Panc1 (cell line): ENCODE measurements at regions not wholly inside any gene's neighbourhood (a gene's known extent, or its start where the extent isn't known, plus 50 kb on each side); places are given as distances from the start of the nearest gene placed in this dataset.
A peak's percentile ranks its signal among the peaks of the same experiment; 100 is the strongest.

Experiments used
- ATAC-seq: fragments of 200-7000 bp; cut with Tn5 transposase; 2 replicates; pipeline ENCODE4 v1.9.1; 2020; ENCODE audit warnings: mild to moderate bottlenecking, moderate library complexity
- BruUV-seq: library from RNA; stranded (reverse); fragments of 400-500 nt; replicated peaks from 2 replicates; lab custom pipeline; 2021; lab: Mats Ljungman, UMichigan
- CTCF ChIA-PET: fragments of 300-600 bp; sonication (Branson Sonifier 250); formaldehyde crosslinking; loops from one replicate; lab custom pipeline; 2022; ENCODE audit warnings: antibody characterized with exemption; lab: Charles Lee
- POLR2A ChIA-PET: fragments of 300-600 bp; sonication (Branson Sonifier 250); formaldehyde crosslinking; loops from one replicate; lab custom pipeline; 2022; ENCODE audit warnings: antibody characterized with exemption; lab: Charles Lee
- DNase-seq: peaks from one replicate; pipeline ENCODE4 v3.0.0-alpha.2; 2010; ENCODE audit warnings: low read depth, low spot score
- H3K27ac ChIP-seq: 2 replicates; pipeline ENCODE4 v1.5.1; 2011; ENCODE audit warnings: mild to moderate bottlenecking, low read length, inconsistent platforms
- H3K27me3 ChIP-seq: fragments of 200-500 bp; sonication (Bioruptor generic); 2 replicates; pipeline ENCODE4 v1.6.0; 2014; ENCODE audit warnings: low read length, inconsistent platforms; ENCODE audit not compliant: control insufficient read depth, insufficient read depth
- H3K36me3 ChIP-seq: fragments of 200-500 bp; sonication (Bioruptor generic); 2 replicates; pipeline ENCODE4 v1.5.1; 2014; ENCODE audit warnings: inconsistent platforms, mild to moderate bottlenecking, low read length, moderate library complexity; ENCODE audit not compliant: control insufficient read depth, insufficient read depth
- H3K4me1 ChIP-seq: 2 replicates; pipeline ENCODE4 v1.5.1; 2011; ENCODE audit warnings: inconsistent platforms, mild to moderate bottlenecking, low read length, moderate library complexity; ENCODE audit not compliant: control insufficient read depth, insufficient read depth
- H3K4me3 ChIP-seq, 2 experiments: 2 replicates each; pipeline ENCODE4 v1.5.1; 2011 to 2012; ENCODE audit warnings: low read depth in 2 of 2, low read length in 2 of 2, mild to moderate bottlenecking in 2 of 2, inconsistent platforms in 1 of 2, moderate library complexity in 1 of 2
- H3K9me3 ChIP-seq: fragments of 200-500 bp; sonication (Bioruptor generic); 2 replicates; pipeline ENCODE4 v1.5.1; 2014; ENCODE audit warnings: low read depth, mild to moderate bottlenecking, inconsistent platforms, low read length, moderate library complexity; ENCODE audit not compliant: control insufficient read depth, insufficient read depth
- CTCF ChIP-seq: fragments of 450-650 bp; IDR thresholded peaks from 2 replicates; pipeline ENCODE4 v1.5.1; 2017; ENCODE audit warnings: mild to moderate bottlenecking
- POLR2AphosphoS5 ChIP-seq: IDR thresholded peaks from 2 replicates; pipeline ENCODE4 v1.6.1; 2012; ENCODE audit warnings: mild to moderate bottlenecking, low read depth, low read length, moderate library complexity
- REST ChIP-seq, 2 experiments: IDR thresholded peaks; 2 replicates each; pipeline ENCODE4 v1.6.1; 2011 to 2012; ENCODE audit warnings: low read depth in 2 of 2, control low read depth in 1 of 2, low read length in 1 of 2, mild to moderate bottlenecking in 1 of 2, moderate library complexity in 1 of 2; ENCODE audit not compliant: insufficient read depth in 1 of 2
- SIN3A ChIP-seq: IDR thresholded peaks from 2 replicates; pipeline ENCODE4 v1.6.1; 2012; ENCODE audit warnings: low read depth, mild to moderate bottlenecking, low read length, moderate library complexity, borderline replicate concordance; ENCODE audit not compliant: insufficient read depth
- TCF7L2 ChIP-seq: IDR thresholded peaks from 2 replicates; pipeline ENCODE4 v1.6.1; 2011; ENCODE audit warnings: mild to moderate bottlenecking, low read depth, low read length, inconsistent platforms
- in situ Hi-C: cut with HindIII; loops from 2 replicates; pipeline ENCODE4 v1.10.0; 2016; ENCODE audit warnings: low sequenced_read_pairs, low pct_unique_long_range_greater_than_20kb
- intact Hi-C: fragments of 100-400 bp; cut with micrococcal nuclease; formaldehyde crosslinking; loops from one replicate; pipeline ENCODE4 v1.10.0; 2022; ENCODE audit not compliant: unreplicated experiment

- H3K36me3 ChIP-seq: no peaks in the 10 kb centered on the region
- ChIA-PET POLR2A (no interaction called here), CTCF (no interaction called here)
- intact Hi-C loops (no loop called here), in situ Hi-C loops (no loop called here)
- no peak for ATAC-seq
- H3K4me1 ChIP-seq: no peaks in the 10 kb centered on the region
- peaks cover 7% of the 10 kb centered on the region; the same call in 1 of the 2 replicates for H3K9me3 ChIP-seq
- TF ChIP-seq SIN3A (no peak), POLR2AphosphoS5 (no peak), CTCF (no peak), REST (IDR thresholded peaks at IDR 0.05; ENCODE audit: insufficient read depth in 1 of 2, low read depth in 2 of 2, low read length in 1 of 2) (no peak), TCF7L2 (no peak)
- H3K27ac ChIP-seq: peak overlapping the region; percentile 50; the same call in 1 of the 2 replicates
- BruUV-seq: no TSS peak
- no peak overlapping the region for H3K4me3 ChIP-seq
- no peaks in the 10 kb centered on the region for H3K27me3 ChIP-seq
- DNase-seq: no peak
These were observed 201.3 kb upstream of the SEMA3C start for GRCh38 chr7:81120111-81120510.

GRCh38 chr7:81114633-81115032, 195.8 kb upstream of the SEMA3C start:
- Histone ChIP-seq H3K4me3 (no peak overlapping the region), H3K9me3 (peaks cover 15% of the 10 kb centered on the region; the same call in 1 of the 2 replicates), H3K27me3 (no peaks in the 10 kb centered on the region), H3K4me1 (peaks cover 25% of the 10 kb centered on the region), H3K27ac (peak overlapping the region; percentile 98; the same call in 1 of the 2 replicates), H3K36me3 (no peaks in the 10 kb centered on the region)
- CTCF ChIA-PET: no interaction called here
- in situ Hi-C loops: no loop called here
- DNase-seq (no peak), ATAC-seq (no peak)
- intact Hi-C loops: loop anchor here (10.0 kb wide), 1 partner anchor 190 kb away; no protein-coding TSS in a partner anchor
- POLR2A ChIA-PET: no interaction called here
- no peak for TF ChIP-seq POLR2AphosphoS5
- TF ChIP-seq REST (IDR thresholded peaks at IDR 0.05; ENCODE audit: insufficient read depth in 1 of 2, low read depth in 2 of 2, low read length in 1 of 2): no peak
- TF ChIP-seq SIN3A: no peak
- no peak for TF ChIP-seq CTCF
- TF ChIP-seq TCF7L2: no peak
- no TSS peak for BruUV-seq
